B cell (primary cell): ENCODE measurements at regions not wholly inside any gene's neighbourhood (a gene's known extent, or its start where the extent isn't known, plus 50 kb on each side); places are given as distances from the start of the nearest gene placed in this dataset.

Experiments
- CTCF ChIP-seq: fragments of 200-600 bp; IDR thresholded peaks from one replicate; pipeline ENCODE4 v1.8.0; 2022; ENCODE audit warnings: antibody characterized with exemption, mild to moderate bottlenecking
- EZH2 ChIP-seq: IDR thresholded peaks from 2 replicates; pipeline ENCODE4 v1.6.1; 2012; ENCODE audit warnings: borderline replicate concordance, low read depth, mild to moderate bottlenecking, moderate library complexity, low read length; ENCODE audit not compliant: insufficient read depth, poor library complexity, severe bottlenecking

- no peak for TF ChIP-seq CTCF
- no peak for TF ChIP-seq EZH2
Observed at GRCh38 chr4:43425206-43425605, 532.7 kb downstream of the GRXCR1 start.
